HEK293T (cell line): ENCODE measurements at regions not wholly inside any gene's neighbourhood (a gene's known extent, or its start where the extent isn't known, plus 50 kb on each side); places are given as distances from the start of the nearest gene placed in this dataset.

Experiments
- ARNT ChIP-seq: fragments of 450-650 bp; IDR thresholded peaks from 2 replicates; pipeline ENCODE4 v1.6.1; 2017; ENCODE audit warnings: mild to moderate bottlenecking
- BHLHE40 ChIP-seq: fragments of 450-650 bp; IDR thresholded peaks from 2 replicates; pipeline ENCODE4 v1.6.1; 2016; ENCODE audit warnings: mild to moderate bottlenecking, moderate library complexity, borderline replicate concordance
- ELF4 ChIP-seq: fragments of 450-650 bp; IDR thresholded peaks from 2 replicates; pipeline ENCODE4 v1.6.1; 2017; ENCODE audit warnings: antibody characterized with exemption
- FOXA1 ChIP-seq: fragments of 450-650 bp; IDR thresholded peaks from 2 replicates; pipeline ENCODE4 v1.6.1; 2016; ENCODE audit warnings: mild to moderate bottlenecking
- FOXM1 ChIP-seq: fragments of 450-650 bp; IDR thresholded peaks from 2 replicates; pipeline ENCODE4 v1.6.1; 2017; ENCODE audit warnings: mild to moderate bottlenecking, borderline replicate concordance
- HDGF ChIP-seq: fragments of 450-650 bp; IDR thresholded peaks from 2 replicates; pipeline ENCODE4 v1.6.1; 2017; ENCODE audit warnings: antibody characterized with exemption, borderline replicate concordance
- LEF1 ChIP-seq: fragments of 450-650 bp; IDR thresholded peaks from 2 replicates; pipeline ENCODE4 v1.6.1; 2017; ENCODE audit warnings: mild to moderate bottlenecking, borderline replicate concordance
- SP1 ChIP-seq: fragments of 450-650 bp; IDR thresholded peaks from 2 replicates; pipeline ENCODE4 v1.6.1; 2017
- SUZ12 ChIP-seq: fragments of 450-650 bp; IDR thresholded peaks from 2 replicates; pipeline ENCODE4 v1.6.1; 2016; ENCODE audit warnings: mild to moderate bottlenecking
- TARDBP ChIP-seq: fragments of 450-650 bp; IDR thresholded peaks from 2 replicates; pipeline ENCODE4 v1.6.1; 2016
- ZNF384 ChIP-seq: fragments of 450-650 bp; IDR thresholded peaks from 2 replicates; pipeline ENCODE4 v1.6.1; 2016

GRCh38 chr12:67057072-67057471 is 212.1 kb upstream of the CAND1 start:
- TF ChIP-seq TARDBP (no peak), SUZ12 (no peak), SP1 (no peak), ARNT (no peak), HDGF (no peak), LEF1 (no peak), FOXM1 (no peak), BHLHE40 (no peak), ZNF384 (no peak), FOXA1 (no peak), ELF4 (no peak)
